CD4-positive, CD25-positive, alpha-beta regulatory T cell (primary cell): ENCODE measurements at regions not wholly inside any gene's neighbourhood (a gene's known extent, or its start where the extent isn't known, plus 50 kb on each side); places are given as distances from the start of the nearest gene placed in this dataset.

ENCODE experiments used
- ATAC-seq, 2 donors: fragments of 150-1000 bp; cut with Tn5 transposase; one replicate each; pipeline ENCODE4 v1.10.0; 2021; ENCODE audit warnings: low read depth in 2 of 2, moderate number of reproducible peaks in 2 of 2, moderate library complexity in 1 of 2
- DNase-seq, 3 donors: peaks; one replicate each; pipeline versions ENCODE4 v3.0.0 to v3.0.0-alpha.2; 2012 to 2022; ENCODE audit warnings: mixed read lengths in 1 of 3
- H3K27ac ChIP-seq: one replicate; pipeline ENCODE4 v1.7.0; 2013; ENCODE audit warnings: mild to moderate bottlenecking, low read length; ENCODE audit not compliant: insufficient read depth, poor library complexity, severe bottlenecking
- H3K27me3 ChIP-seq: one replicate; pipeline ENCODE4 v1.7.0; 2013; ENCODE audit warnings: low read length; ENCODE audit not compliant: control insufficient read depth, insufficient read depth
- H3K36me3 ChIP-seq: one replicate; pipeline ENCODE4 v1.7.0; 2013; ENCODE audit warnings: mild to moderate bottlenecking, low read length, moderate library complexity; ENCODE audit not compliant: control insufficient read depth, insufficient read depth
- H3K4me1 ChIP-seq: 2 replicates; pipeline ENCODE4 v1.7.0; 2013; ENCODE audit warnings: mild to moderate bottlenecking, low read length; ENCODE audit not compliant: insufficient read depth, control insufficient read depth, poor library complexity, severe bottlenecking
- H3K4me3 ChIP-seq: one replicate; pipeline ENCODE4 v1.7.0; 2013; ENCODE audit warnings: low read depth, mild to moderate bottlenecking, low read length, moderate library complexity
- H3K9me3 ChIP-seq, 2 experiments: 1 replicate in 1 of 2; 2 replicates in 1 of 2; pipeline ENCODE4 v1.7.0; 2013; ENCODE audit warnings: low read length in 2 of 2, mild to moderate bottlenecking in 1 of 2, moderate library complexity in 1 of 2; ENCODE audit not compliant: control insufficient read depth in 2 of 2
- H3K27ac Mint-ChIP-seq, 3 donors: one replicate each; pipeline ENCODE4 v1.8.0; 2020 to 2022; ENCODE audit warnings: mild to moderate bottlenecking in 3 of 3, mixed read lengths in 3 of 3, moderate library complexity in 2 of 3
- H3K27me3 Mint-ChIP-seq: one replicate; pipeline ENCODE4 v1.8.0; 2022; ENCODE audit warnings: mild to moderate bottlenecking, mixed read lengths
- H3K36me3 Mint-ChIP-seq: one replicate; pipeline ENCODE4 v1.8.0; 2020; ENCODE audit warnings: mixed read lengths
- H3K4me1 Mint-ChIP-seq, 4 donors: one replicate each; pipeline ENCODE4 v1.8.0; 2020 to 2022; ENCODE audit warnings: mixed read lengths in 4 of 4, mild to moderate bottlenecking in 1 of 4
- H3K4me3 Mint-ChIP-seq, 4 donors: one replicate each; pipeline ENCODE4 v1.8.0; 2020 to 2022; ENCODE audit warnings: mild to moderate bottlenecking in 4 of 4, mixed read lengths in 4 of 4, moderate library complexity in 3 of 4
- H3K9me3 Mint-ChIP-seq, 7 donors: one replicate each; pipeline ENCODE4 v1.8.0; 2020 to 2022; ENCODE audit warnings: mixed read lengths in 7 of 7, mild to moderate bottlenecking in 3 of 7, moderate library complexity in 2 of 7

GRCh38 chr15:96262097-96262496 is 68.4 kb upstream of the NR2F2 start:
- Mint-ChIP-seq H3K36me3 (no peaks in the 10 kb centered on the region), H3K4me3 (no peak overlapping the region), H3K9me3 (peaks cover 0 to 5% (median 1%) of the 10 kb centered on the region in 7 donors), H3K4me1 (no peaks in the 10 kb centered on the region), H3K27me3 (no peaks in the 10 kb centered on the region), H3K27ac (no peak overlapping the region)
- Histone ChIP-seq H3K4me1 (no peaks in the 10 kb centered on the region), H3K9me3 (no peaks in the 10 kb centered on the region), H3K36me3 (no peaks in the 10 kb centered on the region), H3K27me3 (no peaks in the 10 kb centered on the region), H3K27ac (no peak overlapping the region), H3K4me3 (no peak overlapping the region)
- ATAC-seq (no peak), DNase-seq (no peak)

- Histone ChIP-seq H3K4me1 (no peaks in the 10 kb centered on the region), H3K36me3 (no peaks in the 10 kb centered on the region), H3K4me3 (no peak overlapping the region), H3K27me3 (no peaks in the 10 kb centered on the region), H3K27ac (no peak overlapping the region), H3K9me3 (no peaks in the 10 kb centered on the region)
- H3K4me3 Mint-ChIP-seq, result no peak overlapping the region
- H3K9me3 Mint-ChIP-seq, result peaks cover 0 to 5% (median 1%) of the 10 kb centered on the region in 7 donors
- DNase-seq (no peak), ATAC-seq (no peak)
- H3K27me3 Mint-ChIP-seq, result no peaks in the 10 kb centered on the region
- no peaks in the 10 kb centered on the region for H3K4me1 Mint-ChIP-seq
- no peaks in the 10 kb centered on the region for H3K36me3 Mint-ChIP-seq
- no peak overlapping the region for H3K27ac Mint-ChIP-seq
Measured at GRCh38 chr15:96262549-96263489, 67.7 kb upstream of the NR2F2 start.

- no peaks in the 10 kb centered on the region for H3K36me3 ChIP-seq
- H3K9me3 ChIP-seq, result no peaks in the 10 kb centered on the region
- ATAC-seq (no peak), DNase-seq (no peak)
- no peak overlapping the region for H3K27ac ChIP-seq
- H3K4me1 ChIP-seq, result no peaks in the 10 kb centered on the region
- H3K27me3 ChIP-seq, result no peaks in the 10 kb centered on the region
- Mint-ChIP-seq H3K36me3 (no peaks in the 10 kb centered on the region), H3K27me3 (peaks cover 6% of the 10 kb centered on the region), H3K27ac (no peak overlapping the region), H3K4me3 (no peak overlapping the region), H3K4me1 (no peaks in the 10 kb centered on the region), H3K9me3 (peaks cover 0 to 5% (median 0%) of the 10 kb centered on the region in 7 donors)
- no peak overlapping the region for H3K4me3 ChIP-seq
Measured at GRCh38 chr15:96264351-96264798, 66.1 kb upstream of the NR2F2 start.

GRCh38 chr15:96264801-96265515 is 65.5 kb upstream of the NR2F2 start:
- H3K27ac Mint-ChIP-seq, result no peak overlapping the region
- no peaks in the 10 kb centered on the region for H3K4me1 Mint-ChIP-seq
- H3K9me3 Mint-ChIP-seq, result peaks cover 0 to 3% (median 1%) of the 10 kb centered on the region in 7 donors
- no peak overlapping the region for H3K4me3 Mint-ChIP-seq
- Histone ChIP-seq H3K36me3 (no peaks in the 10 kb centered on the region), H3K27ac (no peak overlapping the region), H3K4me1 (no peaks in the 10 kb centered on the region), H3K27me3 (no peaks in the 10 kb centered on the region), H3K9me3 (no peaks in the 10 kb centered on the region), H3K4me3 (no peak overlapping the region)
- H3K27me3 Mint-ChIP-seq, result peaks cover 6% of the 10 kb centered on the region
- H3K36me3 Mint-ChIP-seq, result no peaks in the 10 kb centered on the region
- no peak for DNase-seq
- no peak for ATAC-seq

- no peaks in the 10 kb centered on the region for H3K4me1 ChIP-seq
- Mint-ChIP-seq H3K27me3 (peaks cover 6% of the 10 kb centered on the region), H3K4me3 (no peak overlapping the region), H3K27ac (no peak overlapping the region), H3K4me1 (no peaks in the 10 kb centered on the region), H3K36me3 (no peaks in the 10 kb centered on the region), H3K9me3 (peaks cover 0 to 5% (median 0%) of the 10 kb centered on the region in 7 donors)
- H3K9me3 ChIP-seq, result no peaks in the 10 kb centered on the region
- H3K4me3 ChIP-seq, result no peak overlapping the region
- H3K27me3 ChIP-seq, result no peaks in the 10 kb centered on the region
- DNase-seq (no peak), ATAC-seq (no peak)
- H3K27ac ChIP-seq, result no peak overlapping the region
- H3K36me3 ChIP-seq, result no peaks in the 10 kb centered on the region
Measured at GRCh38 chr15:96266456-96266855, 64.0 kb upstream of the NR2F2 start.

GRCh38 chr15:96267463-96267862 is 63.0 kb upstream of the NR2F2 start:
- no peak for DNase-seq
- H3K27ac ChIP-seq, result no peak overlapping the region
- no peaks in the 10 kb centered on the region for H3K27me3 ChIP-seq
- H3K4me1 Mint-ChIP-seq, result no peaks in the 10 kb centered on the region
- H3K27ac Mint-ChIP-seq, result no peak overlapping the region
- H3K9me3 Mint-ChIP-seq, result peaks cover 0 to 6% (median 0%) of the 10 kb centered on the region in 7 donors
- no peak overlapping the region for H3K4me3 ChIP-seq
- no peaks in the 10 kb centered on the region for H3K36me3 ChIP-seq
- H3K4me1 ChIP-seq, result no peaks in the 10 kb centered on the region
- H3K4me3 Mint-ChIP-seq, result no peak overlapping the region
- peaks cover 6% of the 10 kb centered on the region for H3K27me3 Mint-ChIP-seq
- no peaks in the 10 kb centered on the region for H3K9me3 ChIP-seq
- no peaks in the 10 kb centered on the region for H3K36me3 Mint-ChIP-seq
- ATAC-seq, result no peak

- Mint-ChIP-seq H3K27me3 (peaks cover 6% of the 10 kb centered on the region), H3K27ac (peak overlapping the region in 1 of 3 donors; percentile 24), H3K9me3 (peaks cover 0 to 8% (median 0%) of the 10 kb centered on the region in 7 donors), H3K36me3 (no peaks in the 10 kb centered on the region), H3K4me1 (no peaks in the 10 kb centered on the region), H3K4me3 (no peak overlapping the region)
- H3K36me3 ChIP-seq, result no peaks in the 10 kb centered on the region
- ATAC-seq, result no peak
- no peak overlapping the region for H3K4me3 ChIP-seq
- no peaks in the 10 kb centered on the region for H3K9me3 ChIP-seq
- DNase-seq, result no peak
- H3K27ac ChIP-seq, result no peak overlapping the region
- H3K27me3 ChIP-seq, result no peaks in the 10 kb centered on the region
- no peaks in the 10 kb centered on the region for H3K4me1 ChIP-seq
Measured at GRCh38 chr15:96268442-96269204, 61.9 kb upstream of the NR2F2 start.
